Ishikawa (cell line): ENCODE measurements at regions not wholly inside any gene's neighbourhood (a gene's known extent, or its start where the extent isn't known, plus 50 kb on each side); places are given as distances from the start of the nearest gene placed in this dataset.

ENCODE experiments used
- CEBPB ChIP-seq: IDR thresholded peaks from 2 replicates; pipeline ENCODE4 v1.6.1; 2012
- CREB1 ChIP-seq: IDR thresholded peaks from 2 replicates; pipeline ENCODE4 v1.6.1; 2012; ENCODE audit warnings: low read depth
- EGR1 ChIP-seq: IDR thresholded peaks from 2 replicates; pipeline ENCODE4 v1.6.1; 2012
- EP300 ChIP-seq: IDR thresholded peaks from 2 replicates; pipeline ENCODE4 v1.6.1; 2012; ENCODE audit warnings: borderline replicate concordance
- FOXM1 ChIP-seq: IDR thresholded peaks from 2 replicates; pipeline ENCODE4 v1.6.1; 2012; ENCODE audit warnings: low read depth, borderline replicate concordance
- MAX ChIP-seq: IDR thresholded peaks from 2 replicates; pipeline ENCODE4 v1.6.1; 2012
- NFIC ChIP-seq: IDR thresholded peaks from 2 replicates; pipeline ENCODE4 v1.6.1; 2012
- RAD21 ChIP-seq: IDR thresholded peaks from 2 replicates; pipeline ENCODE4 v1.6.1; 2012; ENCODE audit warnings: low read depth
- REST ChIP-seq: IDR thresholded peaks from 2 replicates; pipeline ENCODE4 v1.6.1; 2012; ENCODE audit warnings: low read depth, mild to moderate bottlenecking
- TAF1 ChIP-seq: IDR thresholded peaks from 2 replicates; pipeline ENCODE4 v1.6.1; 2012; ENCODE audit warnings: low read depth, mild to moderate bottlenecking
- TCF12 ChIP-seq: IDR thresholded peaks from 2 replicates; pipeline ENCODE4 v1.6.1; 2012; ENCODE audit warnings: low read depth
- TEAD4 ChIP-seq: IDR thresholded peaks from 2 replicates; pipeline ENCODE4 v1.6.1; 2012
- USF1 ChIP-seq: IDR thresholded peaks from 2 replicates; pipeline ENCODE4 v1.6.1; 2012
- YY1 ChIP-seq: IDR thresholded peaks from 2 replicates; pipeline ENCODE4 v1.6.1; 2012; ENCODE audit warnings: low read depth
- ZBTB7A ChIP-seq: IDR thresholded peaks from 2 replicates; pipeline ENCODE4 v1.6.1; 2012; ENCODE audit warnings: low read depth

- TF ChIP-seq REST (no peak), MAX (no peak), NFIC (no peak), TAF1 (no peak), FOXM1 (no peak), USF1 (no peak), YY1 (no peak), CREB1 (no peak), EP300 (no peak), ZBTB7A (no peak), RAD21 (no peak), TCF12 (no peak), CEBPB (no peak), EGR1 (no peak), TEAD4 (no peak)
Measured at GRCh38 chr14:44720707-44721106, 213.6 kb upstream of the FSCB start.

DNA sequence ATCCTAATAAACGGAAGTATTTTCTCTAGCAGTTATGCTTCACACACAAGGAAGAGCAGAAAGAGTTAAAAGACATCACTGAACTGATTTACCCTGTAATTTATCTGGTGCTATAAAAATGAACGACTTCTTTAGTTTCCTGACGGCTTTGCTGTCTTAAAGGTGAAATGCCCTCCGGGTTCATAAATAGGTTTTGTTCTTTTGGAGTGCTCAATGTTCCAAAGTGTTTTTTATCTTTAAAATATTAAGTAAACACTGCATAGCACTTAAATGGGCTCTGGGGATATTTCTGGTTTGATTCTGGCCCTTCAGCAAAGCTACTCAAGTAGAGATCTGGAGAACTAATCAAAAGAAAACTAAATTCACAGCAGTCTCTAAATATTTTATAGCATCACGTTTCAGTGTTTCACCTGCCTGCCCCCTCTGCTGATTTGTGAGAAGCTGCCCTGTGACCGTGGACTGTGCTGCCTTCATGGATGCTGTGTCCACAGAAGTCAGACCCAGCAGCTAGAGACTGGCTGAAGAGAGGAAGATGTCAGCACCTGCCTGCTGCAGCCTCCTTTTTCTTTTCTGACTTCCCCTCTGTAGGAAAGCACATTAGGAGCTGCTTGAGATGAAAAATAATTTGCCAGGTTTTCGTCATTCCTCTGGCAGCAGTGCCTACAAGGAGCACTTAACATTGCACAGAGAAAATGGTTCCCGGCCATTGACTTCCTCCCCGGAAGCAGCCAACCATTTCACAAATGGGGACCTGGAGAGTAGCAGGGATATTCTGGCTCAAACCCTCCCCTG, 205.1 kb upstream of the FSCB start:
- TF ChIP-seq TCF12 (peak; percentile 52; the same call in 1 of the 2 replicates), FOXM1 (no peak), EP300 (no peak), EGR1 (no peak), RAD21 (no peak), MAX (no peak), NFIC (no peak), CEBPB (no peak), ZBTB7A (no peak), TAF1 (no peak), REST (no peak), CREB1 (no peak), USF1 (no peak), YY1 (peak; percentile 63; the same call in 1 of the 2 replicates), TEAD4 (0 out of 2 replicates have a peak, but pooled peaks have one; percentile 16)

GRCh38 chr14:44701563-44702263, 194.6 kb upstream of the FSCB start:
- TF ChIP-seq TCF12 = peak; percentile 99
- no peak for TF ChIP-seq CREB1
- no peak for TF ChIP-seq EGR1
- peak; percentile 96 for TF ChIP-seq FOXM1
- TF ChIP-seq RAD21 = peak; percentile 22
- TF ChIP-seq ZBTB7A = no peak
- TF ChIP-seq MAX = peak; percentile 56; the same call in 1 of the 2 replicates
- peak; percentile 97 for TF ChIP-seq EP300
- TF ChIP-seq TAF1 = 0 out of 2 replicates have a peak, but pooled peaks have one; percentile 31
- peak; percentile 82 for TF ChIP-seq CEBPB
- peak; percentile 17; the same call in 1 of the 2 replicates for TF ChIP-seq REST
- no peak; the same call in 1 of the 2 replicates for TF ChIP-seq YY1
- TF ChIP-seq USF1 = 0 out of 2 replicates have a peak, but pooled peaks have one; percentile 13
- TF ChIP-seq TEAD4 = peak; percentile 97
- TF ChIP-seq NFIC = peak; percentile 91
